Heart left ventricle (tissue), 16 donors: ENCODE measurements at regions not wholly inside any gene's neighbourhood (a gene's known extent, or its start where the extent isn't known, plus 50 kb on each side); places are given as distances from the start of the nearest gene placed in this dataset.

Experiments used
- ATAC-seq, 4 donors: fragments of 200-7000 bp; cut with Tn5 transposase; one replicate each; pipeline ENCODE4 v1.9.1; 2020 to 2022; ENCODE audit warnings: moderate library complexity in 4 of 4, mild to moderate bottlenecking in 3 of 4, moderate number of reproducible peaks in 1 of 4
- DNase-seq, 5 donors: peaks; one replicate each; pipeline ENCODE4 v3.0.0-alpha.2; 2020
- H3K27ac ChIP-seq, 12 donors: fragments of 200-600 bp; sonication (generic) in 4 of 12; one replicate each; pipeline versions ENCODE4 v1.5.0 to v1.8.0; 2016 to 2022; ENCODE audit warnings: mild to moderate bottlenecking in 2 of 12
- H3K27me3 ChIP-seq, 9 donors: fragments of 200-600 bp; sonication (generic) in 2 of 9; one replicate each; pipeline versions ENCODE4 v1.5.1 to v1.8.0; 2016 to 2022; ENCODE audit warnings: mild to moderate bottlenecking in 3 of 9
- H3K36me3 ChIP-seq, 9 donors: fragments of 200-600 bp; sonication (generic) in 2 of 9; one replicate each; pipeline versions ENCODE4 v1.5.0 to v1.8.0; 2018 to 2022; ENCODE audit warnings: mild to moderate bottlenecking in 2 of 9
- H3K4me1 ChIP-seq, 12 donors: fragments of 200-600 bp; sonication (generic) in 4 of 12; one replicate each; pipeline versions ENCODE4 v1.5.0 to v1.8.0; 2016 to 2022; ENCODE audit warnings: mild to moderate bottlenecking in 3 of 12
- H3K4me3 ChIP-seq, 12 donors: fragments of 200-600 bp; sonication (generic) in 4 of 12; one replicate each; pipeline versions ENCODE4 v1.5.0 to v1.8.0; 2017 to 2022; ENCODE audit warnings: mild to moderate bottlenecking in 9 of 12, moderate library complexity in 4 of 12
- H3K9me3 ChIP-seq, 12 donors: fragments of 200-600 bp; sonication (generic) in 4 of 12; one replicate each; pipeline versions ENCODE4 v1.5.0 to v1.8.0; 2016 to 2022; ENCODE audit warnings: mild to moderate bottlenecking in 1 of 12
- CTCF ChIP-seq, 12 donors: fragments of 200-600 bp; sonication (generic) in 4 of 12; IDR thresholded peaks; one replicate each; pipeline versions ENCODE4 v1.5.0 to v1.8.0; 2018 to 2022; ENCODE audit warnings: antibody characterized with exemption in 12 of 12, mild to moderate bottlenecking in 5 of 12
- POLR2A ChIP-seq, 2 donors: fragments of 450-650 bp; IDR thresholded peaks; one replicate each; pipeline ENCODE4 v1.6.1; 2017; ENCODE audit warnings: antibody characterized with exemption in 2 of 2, mild to moderate bottlenecking in 2 of 2, moderate library complexity in 2 of 2
- WGBS, 4 donors: extraction: QIAGEN DNeasy Blood & Tissue Kit in 2 of 4; methylation state at CpG; one replicate each; pipeline versions ENCODE4 v1.1.5 to v1.1.7; 2013 to 2018; 5-methylcytosine and 5-hydroxymethylcytosine counted together
- intact Hi-C, 10 donors: fragments of 100-400 bp; cut with DNase I; formaldehyde crosslinking; loops; one replicate each; pipeline versions ENCODE4 v1.11.1 to v1.14.2; 2022
- donor health status: ischemic (EF 13 %, LVEDD 7.1; RV severe dilation, severe dysfunction).
- donor health status: healthy with polysubstance abuse.
- donor health status: DM: no; HTN: yes; CAD: no.
- donor health status: DM: no; HTN: no; CAD: no.
- donor health status: ischemic (EF 25% LVEDD 6.9; RV normal size, moderate dysfunction).
- donor health status: ischemic (EF 25% LVEDD 5.7; RV mildly dilated, moderate dysfunction).
- donor health status: healthy.
- donor health status: DM: yes; HTN: yes; CAD: no.
- donor health status: ischemic (EF 35%, LVEDD 5.7; RV mildly dilated, moderate dysfunction).
- donor health status: nonischemic (EF 11% LVEDD 7.7; RV severe dilation, severe dysfunction).
- donor health status: DM: yes; HTN: yes; CAD: no.
- donor health status: PGD.
- donor health status: ischemic (EF 29% LVEDD 5.4; RV normal size, mild dysfunction).
- donor health status: nonischemic (EF 23%, LVEDD 6.1; RV moderate dilation, normal function).

GRCh38 chr4:98816386-98816785, 112.5 kb downstream of the EIF4E start:
- no peak for ATAC-seq
- DNase-seq = no peak
- Histone ChIP-seq H3K4me3 (no peak overlapping the region), H3K27ac (no peak overlapping the region), H3K36me3 (no peaks in the 10 kb centered on the region), H3K27me3 (no peaks in the 10 kb centered on the region), H3K9me3 (peaks cover 0 to 8% (median 0%) of the 10 kb centered on the region in 12 donors), H3K4me1 (no peaks in the 10 kb centered on the region)
- intact Hi-C loops = no loop called here
- TF ChIP-seq POLR2A (IDR thresholded peaks at IDR 0.05) (no peak), CTCF (IDR thresholded peaks at IDR 0.05) (no peak)

- TF ChIP-seq POLR2A (IDR thresholded peaks at IDR 0.05) (no peak), CTCF (IDR thresholded peaks at IDR 0.05) (no peak)
Observed at GRCh38 chr4:98804403-98804802, 124.5 kb downstream of the EIF4E start.

GRCh38 chr4:98803251-98803650, 125.7 kb downstream of the EIF4E start:
- Histone ChIP-seq H3K27me3 (no peaks in the 10 kb centered on the region), H3K9me3 (no peaks in the 10 kb centered on the region), H3K4me3 (no peak overlapping the region), H3K36me3 (no peaks in the 10 kb centered on the region), H3K27ac (no peak overlapping the region), H3K4me1 (peaks cover 0 to 5% (median 0%) of the 10 kb centered on the region in 12 donors)
- no peak for TF ChIP-seq CTCF (IDR thresholded peaks at IDR 0.05)
- no peak for TF ChIP-seq POLR2A (IDR thresholded peaks at IDR 0.05)
- 42 to 61% (median 53%) methylated on average over 3 of the region's 3 CpGs for WGBS, 4 donors
- ATAC-seq (no peak), DNase-seq (no peak)
- intact Hi-C loops = no loop called here

More at GRCh38 chr4:98804403-98804802, 124.5 kb downstream of the EIF4E start:
- intact Hi-C loops = no loop called here
- H3K27me3 ChIP-seq = no peaks in the 10 kb centered on the region
- WGBS, 4 donors = 97 to 98% (median 97%) methylated on average over 2 of the region's 2 CpGs
- DNase-seq (no peak), ATAC-seq (no peak)
- no peak overlapping the region for H3K4me3 ChIP-seq
- no peaks in the 10 kb centered on the region for H3K36me3 ChIP-seq
- peaks cover 0 to 5% (median 0%) of the 10 kb centered on the region in 12 donors for H3K4me1 ChIP-seq
- no peaks in the 10 kb centered on the region for H3K9me3 ChIP-seq
- no peak overlapping the region for H3K27ac ChIP-seq

GRCh38 chr4:98802770-98803198, 126.1 kb downstream of the EIF4E start:
- DNase-seq (no peak), ATAC-seq (peak in 1 of 4 donors; percentile 28)
- Histone ChIP-seq H3K27me3 (no peaks in the 10 kb centered on the region), H3K36me3 (no peaks in the 10 kb centered on the region), H3K9me3 (no peaks in the 10 kb centered on the region), H3K4me3 (no peak overlapping the region), H3K27ac (no peak overlapping the region), H3K4me1 (peaks cover 0 to 5% (median 0%) of the 10 kb centered on the region in 12 donors)
- TF ChIP-seq CTCF (IDR thresholded peaks at IDR 0.05) (no peak), POLR2A (IDR thresholded peaks at IDR 0.05) (no peak)
- intact Hi-C loops = no loop called here
- WGBS, 4 donors = 34 to 52% (median 38%) methylated on average over 1 of the region's 1 CpG
